GM21367 (cell line): ENCODE measurements at regions not wholly inside any gene's neighbourhood (a gene's known extent, or its start where the extent isn't known, plus 50 kb on each side); places are given as distances from the start of the nearest gene placed in this dataset.
"Not testable (repeated sequence)": the region's sequence is repeated elsewhere in the genome, so short reads cannot be mapped to it uniquely, and the experiment has no call there.

Experiments
- ATAC-seq: cut with Tn5 transposase; IDR thresholded peaks from one replicate; pipeline ENCODE4 v1.9.1; 2021; ENCODE audit not compliant: unreplicated experiment

- ATAC-seq: no peak
These were observed 480.6 kb upstream of the CYLC2 start for GRCh38 chr9:102514541-102514940.

GRCh38 chr9:102507044-102507687 is 488.0 kb upstream of the CYLC2 start:
- no peak for ATAC-seq

GRCh38 chr9:102506406-102506805 is 488.7 kb upstream of the CYLC2 start:
- no peak for ATAC-seq

- ATAC-seq: no peak
These were observed 495.7 kb upstream of the CYLC2 start for GRCh38 chr9:102499468-102499867.

GRCh38 chr9:102497709-102498108 is 497.4 kb upstream of the CYLC2 start:
- ATAC-seq: no peak

- not testable (repeated sequence) for ATAC-seq
These were observed 508.2 kb upstream of the CYLC2 start for GRCh38 chr9:102486976-102487375.

GRCh38 chr9:102483651-102484050 is 511.5 kb upstream of the CYLC2 start:
- ATAC-seq: no peak

GRCh38 chr9:102482776-102483175 is 512.4 kb upstream of the CYLC2 start:
- no peak for ATAC-seq

- no peak for ATAC-seq
These were observed 515.9 kb upstream of the CYLC2 start for GRCh38 chr9:102479191-102479590.

GRCh38 chr9:102474357-102474756 is 520.8 kb upstream of the CYLC2 start:
- ATAC-seq: no peak

GRCh38 chr9:102469430-102469829 is 525.7 kb upstream of the CYLC2 start:
- ATAC-seq: not testable (repeated sequence)

GRCh38 chr9:102461156-102461819 is 533.8 kb upstream of the CYLC2 start:
- no peak for ATAC-seq

- no peak for ATAC-seq
These were observed 535.3 kb upstream of the CYLC2 start for GRCh38 chr9:102459828-102460227.

GRCh38 chr9:102456562-102456961 is 538.6 kb upstream of the CYLC2 start:
- ATAC-seq: no peak

- ATAC-seq: no peak
These were observed 549.2 kb upstream of the CYLC2 start for GRCh38 chr9:102445906-102446305.

GRCh38 chr9:102445181-102445747 is 549.9 kb upstream of the CYLC2 start:
- no peak for ATAC-seq

GRCh38 chr9:102439583-102439982 is 555.5 kb upstream of the CYLC2 start:
- no peak for ATAC-seq

- ATAC-seq: not testable (repeated sequence)
These were observed 558.5 kb upstream of the CYLC2 start for GRCh38 chr9:102436599-102436998.

- ATAC-seq: no peak
These were observed 559.7 kb upstream of the CYLC2 start for GRCh38 chr9:102435427-102435826.

GRCh38 chr9:102434545-102434944 is 560.6 kb upstream of the CYLC2 start:
- no peak for ATAC-seq

- no peak for ATAC-seq
These were observed 566.8 kb upstream of the CYLC2 start for GRCh38 chr9:102428305-102428704.

GRCh38 chr9:102416251-102416650 is 578.9 kb upstream of the CYLC2 start:
- not testable (repeated sequence) for ATAC-seq
